Ishikawa (cell line): ENCODE measurements at regions not wholly inside any gene's neighbourhood (a gene's known extent, or its start where the extent isn't known, plus 50 kb on each side); places are given as distances from the start of the nearest gene placed in this dataset.

ENCODE experiments used
- CREB1 ChIP-seq: IDR thresholded peaks from 2 replicates; pipeline ENCODE4 v1.6.1; 2012; ENCODE audit warnings: low read depth
- EGR1 ChIP-seq: IDR thresholded peaks from 2 replicates; pipeline ENCODE4 v1.6.1; 2012
- EP300 ChIP-seq: IDR thresholded peaks from 2 replicates; pipeline ENCODE4 v1.6.1; 2012; ENCODE audit warnings: borderline replicate concordance
- FOXM1 ChIP-seq: IDR thresholded peaks from 2 replicates; pipeline ENCODE4 v1.6.1; 2012; ENCODE audit warnings: low read depth, borderline replicate concordance
- MAX ChIP-seq: IDR thresholded peaks from 2 replicates; pipeline ENCODE4 v1.6.1; 2012
- RAD21 ChIP-seq: IDR thresholded peaks from 2 replicates; pipeline ENCODE4 v1.6.1; 2012; ENCODE audit warnings: low read depth
- TAF1 ChIP-seq: IDR thresholded peaks from 2 replicates; pipeline ENCODE4 v1.6.1; 2012; ENCODE audit warnings: low read depth, mild to moderate bottlenecking
- YY1 ChIP-seq: IDR thresholded peaks from 2 replicates; pipeline ENCODE4 v1.6.1; 2012; ENCODE audit warnings: low read depth
- ZBTB7A ChIP-seq: IDR thresholded peaks from 2 replicates; pipeline ENCODE4 v1.6.1; 2012; ENCODE audit warnings: low read depth
- TF ChIP-seq, protein P1 (sequence below): IDR thresholded peaks from 2 replicates; pipeline ENCODE4 v1.6.1; 2012; ENCODE audit warnings: low read depth, mild to moderate bottlenecking
- TF ChIP-seq, protein P2 (sequence below): IDR thresholded peaks from 2 replicates; pipeline ENCODE4 v1.6.1; 2012

DNA sequence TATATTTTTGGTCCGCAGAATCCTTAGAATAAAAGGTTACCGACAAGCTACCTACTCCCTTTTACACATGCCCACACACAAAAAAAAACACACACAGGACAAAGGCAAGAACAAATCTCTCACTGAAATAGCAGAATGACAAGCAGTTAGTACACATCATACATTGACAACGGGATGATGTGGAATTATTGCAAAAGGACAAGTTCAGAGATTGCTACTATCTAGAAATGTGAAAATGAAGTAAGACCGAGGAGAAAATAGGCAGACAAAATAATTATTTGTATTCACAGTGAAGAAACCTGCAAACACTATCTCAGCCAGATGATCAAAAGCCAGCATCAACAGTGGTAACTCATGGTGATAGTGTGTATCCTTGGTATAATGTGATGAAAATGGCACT lies 112.2 kb upstream of the C3orf80 start:
- TF ChIP-seq EGR1 (no peak), ZBTB7A (no peak), RAD21 (no peak), CREB1 (no peak), MAX (no peak), FOXM1 (no peak), EP300 (no peak), TAF1 (no peak), YY1 (no peak)
- TF ChIP-seq, protein P1, sequence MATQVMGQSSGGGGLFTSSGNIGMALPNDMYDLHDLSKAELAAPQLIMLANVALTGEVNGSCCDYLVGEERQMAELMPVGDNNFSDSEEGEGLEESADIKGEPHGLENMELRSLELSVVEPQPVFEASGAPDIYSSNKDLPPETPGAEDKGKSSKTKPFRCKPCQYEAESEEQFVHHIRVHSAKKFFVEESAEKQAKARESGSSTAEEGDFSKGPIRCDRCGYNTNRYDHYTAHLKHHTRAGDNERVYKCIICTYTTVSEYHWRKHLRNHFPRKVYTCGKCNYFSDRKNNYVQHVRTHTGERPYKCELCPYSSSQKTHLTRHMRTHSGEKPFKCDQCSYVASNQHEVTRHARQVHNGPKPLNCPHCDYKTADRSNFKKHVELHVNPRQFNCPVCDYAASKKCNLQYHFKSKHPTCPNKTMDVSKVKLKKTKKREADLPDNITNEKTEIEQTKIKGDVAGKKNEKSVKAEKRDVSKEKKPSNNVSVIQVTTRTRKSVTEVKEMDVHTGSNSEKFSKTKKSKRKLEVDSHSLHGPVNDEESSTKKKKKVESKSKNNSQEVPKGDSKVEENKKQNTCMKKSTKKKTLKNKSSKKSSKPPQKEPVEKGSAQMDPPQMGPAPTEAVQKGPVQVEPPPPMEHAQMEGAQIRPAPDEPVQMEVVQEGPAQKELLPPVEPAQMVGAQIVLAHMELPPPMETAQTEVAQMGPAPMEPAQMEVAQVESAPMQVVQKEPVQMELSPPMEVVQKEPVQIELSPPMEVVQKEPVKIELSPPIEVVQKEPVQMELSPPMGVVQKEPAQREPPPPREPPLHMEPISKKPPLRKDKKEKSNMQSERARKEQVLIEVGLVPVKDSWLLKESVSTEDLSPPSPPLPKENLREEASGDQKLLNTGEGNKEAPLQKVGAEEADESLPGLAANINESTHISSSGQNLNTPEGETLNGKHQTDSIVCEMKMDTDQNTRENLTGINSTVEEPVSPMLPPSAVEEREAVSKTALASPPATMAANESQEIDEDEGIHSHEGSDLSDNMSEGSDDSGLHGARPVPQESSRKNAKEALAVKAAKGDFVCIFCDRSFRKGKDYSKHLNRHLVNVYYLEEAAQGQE = no peak
- TF ChIP-seq, protein P2, sequence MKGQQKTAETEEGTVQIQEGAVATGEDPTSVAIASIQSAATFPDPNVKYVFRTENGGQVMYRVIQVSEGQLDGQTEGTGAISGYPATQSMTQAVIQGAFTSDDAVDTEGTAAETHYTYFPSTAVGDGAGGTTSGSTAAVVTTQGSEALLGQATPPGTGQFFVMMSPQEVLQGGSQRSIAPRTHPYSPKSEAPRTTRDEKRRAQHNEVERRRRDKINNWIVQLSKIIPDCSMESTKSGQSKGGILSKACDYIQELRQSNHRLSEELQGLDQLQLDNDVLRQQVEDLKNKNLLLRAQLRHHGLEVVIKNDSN = no peak
